Activated CD4-positive, alpha-beta memory T cell treated with anti-CD3 and anti-CD28 coated beads, Interleukin-2, amount 10 ng/mL, durations not matched to agents 7 days and 5 days (primary cell): ENCODE measurements at regions not wholly inside any gene's neighbourhood (a gene's known extent, or its start where the extent isn't known, plus 50 kb on each side); places are given as distances from the start of the nearest gene placed in this dataset.

Experiments
- CTCF ChIA-PET: fragments of 350-600 bp; sonication (Branson Sonifier 250); formaldehyde crosslinking; loops from one replicate; lab custom pipeline; 2021; ENCODE audit warnings: antibody characterized with exemption, inconsistent platforms; lab: Charles Lee
- POLR2A ChIA-PET: fragments of 350-600 bp; sonication (Branson Sonifier 250); formaldehyde crosslinking; loops from one replicate; lab custom pipeline; 2021; ENCODE audit warnings: antibody characterized with exemption; lab: Charles Lee
- DNase-seq: peaks from one replicate; pipeline ENCODE4 v3.0.0-alpha.2; 2020
- H3K27ac Mint-ChIP-seq: one replicate; pipeline ENCODE4 v1.8.0; 2021; ENCODE audit warnings: mild to moderate bottlenecking, mixed read lengths
- H3K27me3 Mint-ChIP-seq: one replicate; pipeline ENCODE4 v1.8.0; 2021; ENCODE audit warnings: mixed read lengths
- H3K36me3 Mint-ChIP-seq: one replicate; pipeline ENCODE4 v1.8.0; 2021; ENCODE audit warnings: low read depth, mixed read lengths
- H3K4me1 Mint-ChIP-seq: one replicate; pipeline ENCODE4 v1.8.0; 2021; ENCODE audit warnings: mixed read lengths
- H3K4me3 Mint-ChIP-seq: one replicate; pipeline ENCODE4 v1.8.0; 2021; ENCODE audit warnings: mild to moderate bottlenecking, mixed read lengths
- H3K9me3 Mint-ChIP-seq: one replicate; pipeline ENCODE4 v1.8.0; 2021; ENCODE audit warnings: mixed read lengths

GRCh38 chr12:13311551-13311950 lies 115.0 kb downstream of the EMP1 start:
- no peak for DNase-seq
- CTCF ChIA-PET, result interaction anchor here (1.7 kb wide), 1 partner anchor 51 kb away, joined by 5 read pairs; no protein-coding TSS in a partner anchor
- POLR2A ChIA-PET, result no interaction called here
- no peak overlapping the region for H3K27ac Mint-ChIP-seq
- H3K9me3 Mint-ChIP-seq, result no peaks in the 10 kb centered on the region
- no peaks in the 10 kb centered on the region for H3K4me1 Mint-ChIP-seq
- peaks cover 36% of the 10 kb centered on the region for H3K27me3 Mint-ChIP-seq
- H3K4me3 Mint-ChIP-seq, result no peak overlapping the region
- H3K36me3 Mint-ChIP-seq, result no peaks in the 10 kb centered on the region

- Mint-ChIP-seq H3K9me3 (no peaks in the 10 kb centered on the region), H3K4me3 (no peak overlapping the region), H3K27me3 (peaks cover 25% of the 10 kb centered on the region), H3K4me1 (no peaks in the 10 kb centered on the region), H3K27ac (no peak overlapping the region), H3K36me3 (no peaks in the 10 kb centered on the region)
- ChIA-PET POLR2A (no interaction called here), CTCF (interaction anchor here (0.6 kb wide), 1 partner anchor 336 kb away, joined by 3 read pairs; no protein-coding TSS in a partner anchor)
- DNase-seq, result no peak
Measured at GRCh38 chr12:13307143-13307816, 110.8 kb downstream of the EMP1 start.

GRCh38 chr12:13304924-13305323 lies 108.4 kb downstream of the EMP1 start:
- Mint-ChIP-seq H3K27me3 (peaks cover 24% of the 10 kb centered on the region), H3K36me3 (no peaks in the 10 kb centered on the region), H3K27ac (no peak overlapping the region), H3K9me3 (no peaks in the 10 kb centered on the region), H3K4me3 (no peak overlapping the region), H3K4me1 (no peaks in the 10 kb centered on the region)
- no peak for DNase-seq
- CTCF ChIA-PET, result interaction anchor here (1.9 kb wide), 1 partner anchor 49 kb away, joined by 9 read pairs; no protein-coding TSS in a partner anchor
- POLR2A ChIA-PET, result no interaction called here

- no peaks in the 10 kb centered on the region for H3K4me1 Mint-ChIP-seq
- no peaks in the 10 kb centered on the region for H3K9me3 Mint-ChIP-seq
- H3K4me3 Mint-ChIP-seq, result no peak overlapping the region
- H3K36me3 Mint-ChIP-seq, result no peaks in the 10 kb centered on the region
- ChIA-PET POLR2A (no interaction called here), CTCF (interaction anchor here (1.2 kb wide), 3 partner anchors 21 to 46 kb away, joined by 3 to 6 read pairs (median 3); no protein-coding TSS in a partner anchor)
- H3K27ac Mint-ChIP-seq, result no peak overlapping the region
- DNase-seq, result no peak
- peaks cover 10% of the 10 kb centered on the region for H3K27me3 Mint-ChIP-seq
Measured at GRCh38 chr12:13299457-13299856, 102.9 kb downstream of the EMP1 start.

- CTCF ChIA-PET, result no interaction called here
- no peaks in the 10 kb centered on the region for H3K4me1 Mint-ChIP-seq
- H3K27me3 Mint-ChIP-seq, result peaks cover 3% of the 10 kb centered on the region
- H3K9me3 Mint-ChIP-seq, result no peaks in the 10 kb centered on the region
- POLR2A ChIA-PET, result no interaction called here
- H3K27ac Mint-ChIP-seq, result no peak overlapping the region
- no peaks in the 10 kb centered on the region for H3K36me3 Mint-ChIP-seq
- H3K4me3 Mint-ChIP-seq, result no peak overlapping the region
- no peak for DNase-seq
Measured at GRCh38 chr12:13293096-13293495, 96.6 kb downstream of the EMP1 start.

GRCh38 chr12:13289653-13290289 lies 93.2 kb downstream of the EMP1 start:
- Mint-ChIP-seq H3K9me3 (no peaks in the 10 kb centered on the region), H3K36me3 (no peaks in the 10 kb centered on the region), H3K27me3 (peaks cover 12% of the 10 kb centered on the region), H3K4me3 (no peak overlapping the region), H3K27ac (no peak overlapping the region), H3K4me1 (no peaks in the 10 kb centered on the region)
- no peak for DNase-seq
- CTCF ChIA-PET, result no interaction called here
- POLR2A ChIA-PET, result no interaction called here

DNA sequence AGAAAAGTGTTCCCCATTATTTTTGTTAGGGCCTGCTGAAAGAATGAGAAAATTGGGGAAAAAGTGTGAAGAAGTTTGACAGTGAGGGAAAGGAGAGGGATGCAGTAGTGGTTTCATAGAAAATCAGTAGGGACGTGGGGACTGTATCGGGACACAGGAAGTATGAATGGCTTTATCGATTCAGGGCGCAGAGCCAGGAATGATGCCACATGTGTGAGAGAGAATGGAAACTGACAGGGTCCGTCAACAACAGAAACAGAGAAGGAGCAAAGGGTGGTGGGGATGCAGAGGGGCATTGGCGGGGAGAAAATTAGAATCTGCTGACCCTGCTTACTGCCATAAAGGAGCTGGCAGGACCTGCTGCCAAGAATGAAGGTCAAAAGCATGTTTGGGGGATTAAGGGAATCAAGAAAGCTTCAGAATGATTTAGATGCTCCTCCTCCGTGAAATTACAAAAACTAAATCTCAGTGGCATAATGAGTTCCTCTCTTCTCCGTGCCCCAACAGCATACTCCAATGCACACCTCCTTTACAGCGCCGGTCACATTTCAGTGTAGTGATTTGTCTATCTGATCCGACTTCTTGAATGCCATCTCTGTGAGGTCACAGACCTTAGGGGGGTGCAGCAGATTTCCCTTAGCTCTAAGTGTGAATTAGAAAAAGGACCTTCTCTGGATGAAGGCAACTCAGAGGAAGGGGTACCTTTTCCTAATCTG lies 92.6 kb downstream of the EMP1 start:
- H3K4me1 Mint-ChIP-seq, result no peaks in the 10 kb centered on the region

GRCh38 chr12:13288501-13288900 lies 92.0 kb downstream of the EMP1 start:
- no peak for DNase-seq
- H3K36me3 Mint-ChIP-seq, result no peaks in the 10 kb centered on the region
- POLR2A ChIA-PET, result no interaction called here
- no peaks in the 10 kb centered on the region for H3K9me3 Mint-ChIP-seq
- H3K4me1 Mint-ChIP-seq, result no peaks in the 10 kb centered on the region
- CTCF ChIA-PET, result interaction anchor here (1.4 kb wide), 1 partner anchor 10 kb away, joined by 5 read pairs; no protein-coding TSS in a partner anchor
- no peak overlapping the region for H3K27ac Mint-ChIP-seq
- peaks cover 15% of the 10 kb centered on the region for H3K27me3 Mint-ChIP-seq
- H3K4me3 Mint-ChIP-seq, result no peak overlapping the region

More for the DNA sequence above, 92.6 kb downstream of the EMP1 start:
- POLR2A ChIA-PET, result no interaction called here
- no peaks in the 10 kb centered on the region for H3K9me3 Mint-ChIP-seq
- H3K27me3 Mint-ChIP-seq, result peaks cover 15% of the 10 kb centered on the region
- H3K27ac Mint-ChIP-seq, result no peak overlapping the region
- H3K36me3 Mint-ChIP-seq, result no peaks in the 10 kb centered on the region
- DNase-seq, result no peak
- no peak overlapping the region for H3K4me3 Mint-ChIP-seq
- CTCF ChIA-PET, result interaction anchor here (1.4 kb wide), 1 partner anchor 11 kb away, joined by 5 read pairs; no protein-coding TSS in a partner anchor

GRCh38 chr12:13283867-13284266 lies 87.3 kb downstream of the EMP1 start:
- Mint-ChIP-seq H3K27me3 (peaks cover 20% of the 10 kb centered on the region), H3K9me3 (peaks cover 3% of the 10 kb centered on the region), H3K4me1 (no peaks in the 10 kb centered on the region), H3K36me3 (no peaks in the 10 kb centered on the region), H3K27ac (no peak overlapping the region), H3K4me3 (no peak overlapping the region)
- CTCF ChIA-PET, result interaction anchor here (1.2 to 1.3 kb wide), 2 partner anchors 28 to 78 kb away, joined by 3 read pairs; no protein-coding TSS in a partner anchor
- POLR2A ChIA-PET, result no interaction called here
- no peak for DNase-seq

GRCh38 chr12:13282861-13283260 lies 86.3 kb downstream of the EMP1 start:
- no peak overlapping the region for H3K4me3 Mint-ChIP-seq
- H3K9me3 Mint-ChIP-seq, result peaks cover 3% of the 10 kb centered on the region
- peaks cover 19% of the 10 kb centered on the region for H3K27me3 Mint-ChIP-seq
- ChIA-PET POLR2A (interaction anchor here (1.0 kb wide), 1 partner anchor 9 kb away, joined by 3 read pairs; no protein-coding TSS in a partner anchor), CTCF (interaction anchor here (1.2 kb wide), 1 partner anchor 27 kb away, joined by 5 read pairs; no protein-coding TSS in a partner anchor)
- peaks cover 4% of the 10 kb centered on the region for H3K4me1 Mint-ChIP-seq
- H3K27ac Mint-ChIP-seq, result no peak overlapping the region
- H3K36me3 Mint-ChIP-seq, result no peaks in the 10 kb centered on the region
- DNase-seq, result no peak

- peaks cover 3% of the 10 kb centered on the region for H3K9me3 Mint-ChIP-seq
- no peak overlapping the region for H3K4me3 Mint-ChIP-seq
- peak; percentile 54 for DNase-seq
- no peak overlapping the region for H3K27ac Mint-ChIP-seq
- POLR2A ChIA-PET, result no interaction called here
- H3K36me3 Mint-ChIP-seq, result no peaks in the 10 kb centered on the region
- H3K4me1 Mint-ChIP-seq, result peaks cover 4% of the 10 kb centered on the region
- peaks cover 35% of the 10 kb centered on the region for H3K27me3 Mint-ChIP-seq
- CTCF ChIA-PET, result interaction anchor here (0.7 to 2.5 kb wide), 22 partner anchors 8 to 888 kb away, joined by 3 to 24 read pairs (median 4); no protein-coding TSS in a partner anchor
Measured at GRCh38 chr12:13278249-13278787, 81.8 kb downstream of the EMP1 start.

GRCh38 chr12:13277293-13277692 lies 80.8 kb downstream of the EMP1 start:
- ChIA-PET CTCF (interaction anchor here (2.5 kb wide), 1 partner anchor 10 kb away, joined by 14 read pairs; no protein-coding TSS in a partner anchor), POLR2A (no interaction called here)
- Mint-ChIP-seq H3K4me1 (peaks cover 4% of the 10 kb centered on the region), H3K27me3 (peaks cover 39% of the 10 kb centered on the region), H3K4me3 (no peak overlapping the region), H3K9me3 (peaks cover 3% of the 10 kb centered on the region), H3K27ac (no peak overlapping the region), H3K36me3 (no peaks in the 10 kb centered on the region)
- DNase-seq, result no peak
